ENCODE measurements at regions not wholly inside any gene's neighbourhood (a gene's known extent, or its start where the extent isn't known, plus 50 kb on each side); places are given as distances from the start of the nearest gene placed in this dataset.

GRCh38 chr1:219833214-219833815 is 95.0 kb downstream of the SLC30A10 start:
- intact Hi-C loops (cut with DNase I), result no loop called here
- no peak for ATAC-seq (ENCODE audit: low FRiP score)

DNA sequence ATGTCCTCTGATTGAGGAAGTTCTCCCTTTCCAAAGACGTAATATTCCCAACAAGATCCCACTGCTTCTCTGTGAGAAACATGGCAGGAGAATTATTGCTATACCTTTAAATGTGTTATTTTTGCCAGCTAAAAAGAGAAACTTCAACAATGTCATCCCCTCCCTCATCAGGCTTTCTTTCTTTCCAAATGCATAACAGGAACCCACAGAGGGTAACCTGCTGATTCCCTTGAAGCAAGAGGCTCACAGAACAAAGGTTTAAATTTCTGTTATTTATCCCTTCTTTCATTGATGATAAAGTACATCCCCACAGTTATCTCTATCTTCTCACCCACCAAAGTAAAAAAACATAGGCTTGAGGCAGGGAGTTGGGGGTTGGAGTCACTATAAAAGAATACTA is 102.1 kb downstream of the SLC30A10 start:
- WGBS, 2 donors, result 62 to 78% methylated on average over 1 of the region's 1 CpG
- no peaks in the 10 kb centered on the region for H3K36me3 ChIP-seq (ENCODE audit: control insufficient read depth in 1 of 2, insufficient read depth in 2 of 2, low read length in 1 of 2)
- no peak for ATAC-seq (ENCODE audit: low FRiP score)
- no peak overlapping the region for H3K4me3 ChIP-seq (ENCODE audit: low read length in 2 of 2)
- no peak overlapping the region for H3K27ac ChIP-seq (ENCODE audit: low read depth in 1 of 2, low read length in 2 of 2)
- no peaks in the 10 kb centered on the region for H3K4me1 ChIP-seq (ENCODE audit: control insufficient read depth in 1 of 2, insufficient read depth in 2 of 2, low read length in 2 of 2)
- intact Hi-C loops (cut with DNase I), result no loop called here
- no peak for DNase-seq
- H3K9me3 ChIP-seq (ENCODE audit: control insufficient read depth, low read length), result no peaks in the 10 kb centered on the region
- no peaks in the 10 kb centered on the region for H3K27me3 ChIP-seq (ENCODE audit: control insufficient read depth in 1 of 2, insufficient read depth in 2 of 2, low read length in 1 of 2)

More at GRCh38 chr1:219833214-219833815, 95.0 kb downstream of the SLC30A10 start:
- Histone ChIP-seq H3K36me3 (ENCODE audit: control insufficient read depth in 1 of 2, insufficient read depth in 2 of 2, low read length in 1 of 2) (no peaks in the 10 kb centered on the region), H3K4me3 (ENCODE audit: low read length in 2 of 2) (no peak overlapping the region), H3K4me1 (ENCODE audit: control insufficient read depth in 1 of 2, insufficient read depth in 2 of 2, low read length in 2 of 2) (no peaks in the 10 kb centered on the region), H3K27me3 (ENCODE audit: control insufficient read depth in 1 of 2, insufficient read depth in 2 of 2, low read length in 1 of 2) (no peaks in the 10 kb centered on the region), H3K27ac (ENCODE audit: low read depth in 1 of 2, low read length in 2 of 2) (no peak overlapping the region), H3K9me3 (ENCODE audit: control insufficient read depth, low read length) (no peaks in the 10 kb centered on the region)
- 55 to 69% methylated on average over 3 of the region's 3 CpGs for whole genome bisulfite sequencing, 2 donors
- no peak for DNase-seq

DNA sequence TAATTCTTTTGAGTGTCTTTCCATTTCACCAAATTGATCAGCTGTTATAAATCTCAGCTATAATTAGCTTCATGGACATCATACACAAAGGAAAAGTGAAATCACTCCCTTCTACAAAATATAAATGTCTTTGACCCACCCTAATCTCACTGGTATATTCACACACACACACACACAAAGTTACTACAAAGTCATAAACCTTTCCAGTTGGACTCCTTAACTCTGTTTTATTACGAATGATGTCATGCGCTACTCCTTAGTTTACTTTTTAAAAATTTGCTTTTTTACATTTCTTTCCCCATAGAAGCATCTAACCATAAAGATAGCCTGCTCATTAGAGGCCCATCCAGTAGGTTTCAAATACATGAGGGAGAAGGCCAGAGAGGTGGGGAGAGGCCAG is 103.0 kb downstream of the SLC30A10 start:
- DNase-seq (no peak), ATAC-seq (ENCODE audit: low FRiP score) (no peak)
- 93% methylated on average over 2 of the region's 2 CpGs for WGBS, 2 donors
- no peaks in the 10 kb centered on the region for H3K9me3 ChIP-seq (ENCODE audit: control insufficient read depth, low read length)
- no peaks in the 10 kb centered on the region for H3K27me3 ChIP-seq (ENCODE audit: control insufficient read depth in 1 of 2, insufficient read depth in 2 of 2, low read length in 1 of 2)
- H3K36me3 ChIP-seq (ENCODE audit: control insufficient read depth in 1 of 2, insufficient read depth in 2 of 2, low read length in 1 of 2), result no peaks in the 10 kb centered on the region
- no peaks in the 10 kb centered on the region for H3K4me1 ChIP-seq (ENCODE audit: control insufficient read depth in 1 of 2, insufficient read depth in 2 of 2, low read length in 2 of 2)
- intact Hi-C loops (cut with DNase I), result no loop called here
- no peak overlapping the region for H3K4me3 ChIP-seq (ENCODE audit: low read length in 2 of 2)
- no peak overlapping the region for H3K27ac ChIP-seq (ENCODE audit: low read depth in 1 of 2, low read length in 2 of 2)

- Histone ChIP-seq H3K27me3 (ENCODE audit: control insufficient read depth in 1 of 2, insufficient read depth in 2 of 2, low read length in 1 of 2) (no peaks in the 10 kb centered on the region), H3K4me1 (ENCODE audit: control insufficient read depth in 1 of 2, insufficient read depth in 2 of 2, low read length in 2 of 2) (no peaks in the 10 kb centered on the region), H3K36me3 (ENCODE audit: control insufficient read depth in 1 of 2, insufficient read depth in 2 of 2, low read length in 1 of 2) (no peaks in the 10 kb centered on the region), H3K9me3 (ENCODE audit: control insufficient read depth, low read length) (no peaks in the 10 kb centered on the region), H3K4me3 (ENCODE audit: low read length in 2 of 2) (no peak overlapping the region), H3K27ac (ENCODE audit: low read depth in 1 of 2, low read length in 2 of 2) (no peak overlapping the region)
- DNase-seq, result no peak
- WGBS, 2 donors, result 83 to 90% methylated on average over 2 of the region's 2 CpGs
- no peak for ATAC-seq (ENCODE audit: low FRiP score)
- intact Hi-C loops (cut with DNase I), result no loop called here
Observed at GRCh38 chr1:219824338-219824737, 104.0 kb downstream of the SLC30A10 start.

DNA sequence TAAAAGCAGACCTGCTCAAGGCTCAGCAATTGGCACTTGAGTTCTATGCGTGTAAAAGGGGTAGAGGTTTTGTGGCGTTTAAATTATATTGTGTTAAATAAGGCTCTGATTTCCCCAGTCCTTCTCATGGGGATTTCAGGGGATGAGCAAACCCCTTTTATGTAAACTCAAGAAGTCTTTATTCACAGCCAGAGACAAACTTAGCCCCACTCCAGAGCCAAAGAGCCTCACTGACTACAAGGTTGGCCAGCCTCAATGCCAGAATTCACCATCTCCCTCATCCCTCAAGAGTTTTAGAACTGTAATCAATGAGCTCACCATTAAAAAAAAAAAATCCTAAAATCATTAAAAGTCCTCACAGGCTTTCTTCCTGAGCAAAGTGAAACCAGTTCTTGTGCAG is 107.8 kb downstream of the SLC30A10 start:
- ATAC-seq (ENCODE audit: low FRiP score) (no peak), DNase-seq (no peak)
- Histone ChIP-seq H3K4me1 (ENCODE audit: control insufficient read depth in 1 of 2, insufficient read depth in 2 of 2, low read length in 2 of 2) (no peaks in the 10 kb centered on the region), H3K36me3 (ENCODE audit: control insufficient read depth in 1 of 2, insufficient read depth in 2 of 2, low read length in 1 of 2) (no peaks in the 10 kb centered on the region), H3K4me3 (ENCODE audit: low read length in 2 of 2) (no peak overlapping the region), H3K27me3 (ENCODE audit: control insufficient read depth in 1 of 2, insufficient read depth in 2 of 2, low read length in 1 of 2) (no peaks in the 10 kb centered on the region), H3K27ac (ENCODE audit: low read depth in 1 of 2, low read length in 2 of 2) (no peak overlapping the region), H3K9me3 (ENCODE audit: control insufficient read depth, low read length) (no peaks in the 10 kb centered on the region)
- WGBS, 2 donors, result 77 to 87% methylated on average over 2 of the region's 2 CpGs
- intact Hi-C loops (cut with DNase I), result no loop called here

DNA sequence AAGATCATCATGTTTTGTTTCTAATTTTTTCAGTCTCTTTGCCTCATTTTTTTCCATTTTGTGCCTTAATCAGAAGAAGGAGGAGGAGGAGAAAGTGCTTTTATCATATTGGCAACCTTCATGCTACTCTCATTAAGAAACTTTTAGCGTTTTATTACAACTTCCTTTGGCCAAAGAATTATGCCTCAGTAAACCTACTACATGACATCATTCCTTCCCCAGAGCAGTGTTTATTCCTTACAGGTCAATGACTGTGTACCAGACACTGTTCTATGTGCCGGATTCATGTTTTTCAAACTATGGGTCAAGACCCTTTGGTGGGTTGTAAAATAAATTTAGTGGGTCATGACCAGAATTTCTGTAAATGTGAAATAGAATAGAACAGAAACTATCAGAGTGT is 110.4 kb downstream of the SLC30A10 start:
- Histone ChIP-seq H3K4me3 (ENCODE audit: low read length in 2 of 2) (no peak overlapping the region), H3K4me1 (ENCODE audit: control insufficient read depth in 1 of 2, insufficient read depth in 2 of 2, low read length in 2 of 2) (no peaks in the 10 kb centered on the region), H3K27ac (ENCODE audit: low read depth in 1 of 2, low read length in 2 of 2) (no peak overlapping the region), H3K9me3 (ENCODE audit: control insufficient read depth, low read length) (no peaks in the 10 kb centered on the region), H3K27me3 (ENCODE audit: control insufficient read depth in 1 of 2, insufficient read depth in 2 of 2, low read length in 1 of 2) (no peaks in the 10 kb centered on the region), H3K36me3 (ENCODE audit: control insufficient read depth in 1 of 2, insufficient read depth in 2 of 2, low read length in 1 of 2) (no peaks in the 10 kb centered on the region)
- DNase-seq, result no peak
- WGBS, 2 donors, result 53 to 65% methylated on average over 2 of the region's 2 CpGs
- no peak for ATAC-seq (ENCODE audit: low FRiP score)
- intact Hi-C loops (cut with DNase I), result no loop called here

DNA sequence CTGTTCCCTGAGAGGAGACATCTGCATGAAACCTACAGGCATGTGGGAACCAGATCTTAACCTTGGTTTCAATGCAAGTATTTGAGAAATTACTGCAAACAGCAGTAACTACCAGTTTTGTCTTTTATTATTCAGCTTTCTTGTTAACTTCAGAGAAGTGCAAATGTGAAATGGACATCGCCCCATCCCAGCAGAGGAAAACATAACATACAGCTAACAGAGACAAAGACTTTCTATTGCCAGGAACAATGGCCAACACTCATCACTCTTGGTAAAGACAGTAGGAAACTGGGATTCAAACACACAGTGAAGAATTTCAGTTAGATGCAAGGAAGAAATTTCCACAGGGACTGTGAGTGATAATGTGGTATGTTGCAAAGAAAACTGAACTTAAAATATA is 115.1 kb downstream of the SLC30A10 start:
- intact Hi-C loops (cut with DNase I), result no loop called here
- H3K27me3 ChIP-seq (ENCODE audit: control insufficient read depth in 1 of 2, insufficient read depth in 2 of 2, low read length in 1 of 2), result no peaks in the 10 kb centered on the region
- H3K9me3 ChIP-seq (ENCODE audit: control insufficient read depth, low read length), result peaks cover 2% of the 10 kb centered on the region

GRCh38 chr1:219812491-219813203 is 115.7 kb downstream of the SLC30A10 start:
- Histone ChIP-seq H3K4me3 (ENCODE audit: low read length in 2 of 2) (no peak overlapping the region), H3K4me1 (ENCODE audit: control insufficient read depth in 1 of 2, insufficient read depth in 2 of 2, low read length in 2 of 2) (no peaks in the 10 kb centered on the region), H3K27ac (ENCODE audit: low read depth in 1 of 2, low read length in 2 of 2) (no peak overlapping the region), H3K36me3 (ENCODE audit: control insufficient read depth in 1 of 2, insufficient read depth in 2 of 2, low read length in 1 of 2) (no peaks in the 10 kb centered on the region), H3K9me3 (ENCODE audit: control insufficient read depth, low read length) (peaks cover 2% of the 10 kb centered on the region), H3K27me3 (ENCODE audit: control insufficient read depth in 1 of 2, insufficient read depth in 2 of 2, low read length in 1 of 2) (no peaks in the 10 kb centered on the region)
- ATAC-seq (ENCODE audit: low FRiP score), result peak; percentile 54
- intact Hi-C loops (cut with DNase I), result no loop called here
- 17 to 21% methylated on average over 4 of the region's 4 CpGs for WGBS, 2 donors
- DNase-seq, result no peak

More for the DNA sequence above, 115.1 kb downstream of the SLC30A10 start:
- Histone ChIP-seq H3K27ac (ENCODE audit: low read depth in 1 of 2, low read length in 2 of 2) (no peak overlapping the region), H3K4me1 (ENCODE audit: control insufficient read depth in 1 of 2, insufficient read depth in 2 of 2, low read length in 2 of 2) (no peaks in the 10 kb centered on the region), H3K36me3 (ENCODE audit: control insufficient read depth in 1 of 2, insufficient read depth in 2 of 2, low read length in 1 of 2) (no peaks in the 10 kb centered on the region), H3K4me3 (ENCODE audit: low read length in 2 of 2) (no peak overlapping the region)
- DNase-seq (no peak), ATAC-seq (ENCODE audit: low FRiP score) (no peak)
- 71 to 72% methylated on average over 1 of the region's 1 CpG for WGBS, 2 donors

- Histone ChIP-seq H3K4me1 (ENCODE audit: control insufficient read depth in 1 of 2, insufficient read depth in 2 of 2, low read length in 2 of 2) (no peaks in the 10 kb centered on the region), H3K27ac (ENCODE audit: low read depth in 1 of 2, low read length in 2 of 2) (no peak overlapping the region), H3K4me3 (ENCODE audit: low read length in 2 of 2) (no peak overlapping the region), H3K27me3 (ENCODE audit: control insufficient read depth in 1 of 2, insufficient read depth in 2 of 2, low read length in 1 of 2) (no peaks in the 10 kb centered on the region), H3K9me3 (ENCODE audit: control insufficient read depth, low read length) (peaks cover 2% of the 10 kb centered on the region), H3K36me3 (ENCODE audit: control insufficient read depth in 1 of 2, insufficient read depth in 2 of 2, low read length in 1 of 2) (no peaks in the 10 kb centered on the region)
- ATAC-seq (ENCODE audit: low FRiP score) (no peak), DNase-seq (no peak)
- intact Hi-C loops (cut with DNase I), result no loop called here
- WGBS, 2 donors, result 40 to 46% methylated on average over 4 of the region's 4 CpGs
Observed at GRCh38 chr1:219812086-219812485, 116.3 kb downstream of the SLC30A10 start.

Data from aorta (tissue), 5 donors.